ENCODE measurements at regions not wholly inside any gene's neighbourhood (a gene's known extent, or its start where the extent isn't known, plus 50 kb on each side); places are given as distances from the start of the nearest gene placed in this dataset.

DNA sequence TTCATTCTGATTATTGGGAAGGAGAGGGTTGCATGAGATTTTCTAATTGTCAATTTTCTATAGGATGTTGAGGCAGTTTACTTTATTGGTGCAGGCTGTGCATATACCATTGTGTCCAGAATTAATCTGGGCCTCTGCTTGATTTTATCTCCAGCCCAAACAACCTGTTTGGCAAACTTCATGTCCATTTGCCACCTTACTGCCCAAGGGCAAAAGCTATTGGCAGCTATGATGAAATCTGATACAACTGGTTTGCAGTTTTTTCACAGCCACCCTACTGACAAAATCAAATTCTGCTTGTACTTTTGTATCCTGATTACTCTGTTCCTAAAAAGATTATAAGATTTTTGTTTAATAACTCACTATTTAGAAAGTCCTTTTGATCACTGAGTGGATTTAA lies 789.2 kb upstream of the FBXO33 start:
- TF ChIP-seq POLR2AphosphoS5 (IDR thresholded peaks at IDR 0.05; ENCODE audit: borderline replicate concordance, low read depth, low read length) (no peak), EZH2 (IDR thresholded peaks at IDR 0.05) (no peak)
